ENCODE measurements at regions not wholly inside any gene's neighbourhood (a gene's known extent, or its start where the extent isn't known, plus 50 kb on each side); places are given as distances from the start of the nearest gene placed in this dataset.
"Not testable (repeated sequence)": the region's sequence is repeated elsewhere in the genome, so short reads cannot be mapped to it uniquely, and the experiment has no call there.

GRCh38 chr7:149334930-149335329 is 72.9 kb downstream of the ZNF783 start:
- peak; percentile 6 for DNase-seq

DNA sequence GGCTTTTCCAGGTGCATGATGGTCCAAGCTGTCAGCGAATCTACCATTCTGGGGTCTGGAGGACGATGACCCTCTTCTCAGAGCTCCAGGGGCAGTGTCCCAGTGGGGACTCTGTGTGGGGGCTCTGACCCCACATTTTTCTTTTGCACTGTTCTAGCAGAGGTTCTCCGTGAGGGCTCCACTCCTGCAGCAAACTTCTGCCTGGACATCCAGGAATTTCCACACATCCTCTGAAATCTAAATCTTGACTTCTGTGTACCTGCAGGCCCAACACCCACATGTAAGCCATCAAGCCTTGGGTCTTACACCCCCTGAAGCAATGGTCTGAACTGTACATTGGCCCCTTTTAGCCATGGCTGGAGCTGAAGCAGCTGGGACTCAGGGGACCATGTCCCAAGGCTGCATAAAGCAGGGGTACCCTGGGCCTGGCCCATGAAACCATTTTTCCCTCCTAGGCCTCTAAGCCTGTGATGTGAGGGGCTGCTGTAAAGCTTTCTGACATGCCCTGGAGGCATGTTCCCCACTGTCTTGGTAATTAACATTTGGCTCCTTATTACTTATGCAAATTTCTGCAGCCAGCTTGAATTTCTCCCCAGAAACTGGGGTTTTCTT is 86.9 kb downstream of the ZNF783 start:
- DNase-seq, result no peak

- no peak for DNase-seq
These were observed 91.9 kb downstream of the ZNF783 start for GRCh38 chr7:149353739-149354504.

GRCh38 chr7:149355035-149355389 is 93.0 kb downstream of the ZNF783 start:
- DNase-seq, result not testable (repeated sequence)

DNA sequence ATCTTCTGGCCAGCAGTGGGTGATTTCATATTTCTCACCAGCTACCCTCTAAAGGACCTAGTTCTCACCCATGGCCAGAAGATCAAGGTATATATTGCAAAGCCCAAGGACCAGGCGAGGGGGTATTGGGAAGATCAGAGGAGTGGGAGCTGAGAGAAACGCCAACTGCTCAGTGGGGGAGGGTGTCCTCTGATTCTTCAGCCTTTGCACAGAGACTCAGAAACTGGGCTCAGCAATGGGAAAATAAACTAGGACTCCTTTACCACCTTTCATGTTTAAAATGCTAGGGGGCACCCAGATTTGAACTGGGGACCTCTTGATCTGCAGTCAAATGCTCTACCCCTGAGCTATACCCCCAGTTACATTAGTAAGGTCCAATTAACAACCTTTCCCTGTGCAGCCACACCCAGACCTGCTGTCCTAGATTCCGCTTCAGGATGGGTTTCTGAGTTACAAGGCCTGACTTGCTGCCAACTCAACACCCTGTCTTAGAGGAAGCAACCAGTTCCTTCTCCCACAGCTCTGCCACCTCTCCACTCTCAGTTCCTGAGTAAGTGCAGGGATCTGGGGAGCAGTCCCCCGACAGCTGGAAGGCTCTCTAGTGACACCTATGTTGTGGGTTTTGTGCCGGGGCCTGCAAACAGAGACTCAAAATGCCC is 93.5 kb downstream of the ZNF783 start:
- no peak for DNase-seq

- DNase-seq, result no peak
These were observed 98.2 kb downstream of the ZNF777 start for GRCh38 chr7:149362696-149363095.

DNA sequence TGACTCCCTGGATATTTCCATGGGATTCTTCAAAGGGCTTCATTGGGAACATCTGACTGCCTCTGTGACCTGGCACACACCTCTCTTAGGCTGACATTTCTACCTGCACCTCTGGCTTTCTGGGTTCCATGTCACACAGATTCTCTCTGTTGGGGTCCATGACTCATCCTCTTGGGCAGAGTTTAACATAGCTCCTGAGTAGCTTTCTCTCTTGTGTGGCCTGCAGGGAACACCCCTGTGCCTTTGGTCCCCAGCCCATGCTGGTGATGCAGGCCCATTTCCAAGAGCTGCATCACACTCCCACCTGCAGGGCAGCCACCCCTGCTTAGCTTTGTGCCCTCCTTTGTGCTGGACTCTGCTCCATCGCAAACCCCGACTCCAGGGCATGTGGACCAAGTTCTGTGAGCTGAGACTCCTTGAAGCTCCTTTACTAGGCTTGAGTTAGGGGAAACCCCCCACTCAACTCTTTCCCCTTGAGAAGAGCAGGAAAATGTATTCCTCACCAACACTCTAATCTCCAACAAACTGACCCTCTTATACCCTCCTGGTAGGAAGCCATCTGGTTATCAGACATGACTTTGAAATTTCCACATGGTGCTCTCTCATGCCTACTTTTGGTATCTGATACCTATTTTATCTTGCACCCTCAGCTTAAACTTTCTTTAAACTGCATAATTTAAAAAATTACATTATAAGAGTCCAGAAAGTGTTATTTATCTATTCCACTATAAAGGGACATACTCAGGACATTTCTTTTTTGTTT is 93.3 kb downstream of the ZNF777 start:
- DNase-seq, result no peak

GRCh38 chr7:149369497-149369896 is 91.4 kb downstream of the ZNF777 start:
- no peak for DNase-seq

- DNase-seq, result no peak
These were observed 90.1 kb downstream of the ZNF777 start for GRCh38 chr7:149370790-149371189.

- no peak for DNase-seq
These were observed 87.8 kb downstream of the ZNF777 start for GRCh38 chr7:149373089-149373488.

DNA sequence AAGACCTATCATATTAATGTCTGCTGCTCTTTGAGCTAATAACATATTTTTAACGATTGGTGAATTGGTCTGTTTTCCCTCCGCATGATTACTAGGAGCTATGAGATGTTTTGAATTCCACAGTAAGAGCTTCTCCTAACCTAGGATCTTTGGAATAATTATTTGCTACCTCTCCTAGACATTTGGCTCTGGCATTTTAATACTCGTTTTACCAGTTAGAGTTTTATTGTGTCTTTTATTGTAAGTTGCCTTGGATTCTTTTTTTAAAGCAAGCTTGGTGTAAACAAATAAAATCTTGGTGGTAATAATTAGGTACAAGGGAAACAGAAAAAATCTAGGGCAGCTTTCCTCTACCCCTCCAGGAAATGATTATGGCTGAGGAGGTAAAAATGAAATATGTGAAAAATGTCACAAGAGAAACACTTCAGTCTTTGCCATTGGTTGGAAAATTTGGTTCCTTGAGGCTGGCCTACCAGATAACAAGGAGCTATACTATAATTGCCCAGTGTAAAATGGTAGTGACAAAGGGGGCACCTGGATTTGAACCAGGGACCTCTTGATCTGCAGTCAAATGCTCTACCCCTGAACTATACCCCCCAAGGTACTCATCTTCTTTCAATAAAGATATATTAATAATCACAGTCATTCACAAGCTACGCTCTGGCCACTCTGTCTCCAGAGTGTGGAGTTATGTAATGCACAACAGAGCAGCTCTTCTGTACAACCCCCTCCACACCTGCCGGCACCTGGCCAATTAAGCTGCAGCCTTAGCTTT is 85.4 kb downstream of the ZNF777 start:
- DNase-seq, result no peak

- no peak for DNase-seq
These were observed 83.5 kb downstream of the ZNF777 start for GRCh38 chr7:149377386-149377785.

GRCh38 chr7:149379625-149380024 is 81.2 kb downstream of the ZNF777 start:
- no peak for DNase-seq

- no peak for DNase-seq
These were observed 79.6 kb downstream of the ZNF777 start for GRCh38 chr7:149381245-149381644.
